SJSA1 (cell line): ENCODE measurements at regions not wholly inside any gene's neighbourhood (a gene's known extent, or its start where the extent isn't known, plus 50 kb on each side); places are given as distances from the start of the nearest gene placed in this dataset.

Experiments used
- DNase-seq, 2 experiments: peaks; one replicate each; pipeline ENCODE4 v3.0.0-alpha.2; 2015 to 2020; ENCODE audit warnings: low spot score in 2 of 2, low read depth in 1 of 2
- H3K27ac ChIP-seq: fragments of 250-450 bp; sonication (Bioruptor Pico); 2 replicates; pipeline ENCODE4 v1.5.1; 2020; ENCODE audit warnings: mild to moderate bottlenecking, moderate library complexity
- H3K27me3 ChIP-seq: fragments of 250-450 bp; sonication (Bioruptor Pico); replicated peaks from 2 replicates; pipeline ENCODE4 v1.5.1; 2020; ENCODE audit warnings: mild to moderate bottlenecking, moderate library complexity
- H3K36me3 ChIP-seq: fragments of 250-450 bp; sonication (Bioruptor Pico); 2 replicates; pipeline ENCODE4 v1.5.1; 2020; ENCODE audit warnings: mild to moderate bottlenecking
- H3K4me1 ChIP-seq: fragments of 250-450 bp; sonication (Bioruptor Pico); replicated peaks from 2 replicates; pipeline ENCODE4 v1.6.1; 2021; ENCODE audit warnings: mild to moderate bottlenecking
- H3K4me3 ChIP-seq: fragments of 250-450 bp; sonication (Bioruptor Pico); 2 replicates; pipeline ENCODE4 v1.5.1; 2020; ENCODE audit warnings: mild to moderate bottlenecking
- H3K9me3 ChIP-seq: fragments of 250-450 bp; sonication (Bioruptor Pico); replicated peaks from 2 replicates; pipeline ENCODE4 v1.5.1; 2020; ENCODE audit warnings: mild to moderate bottlenecking

DNA sequence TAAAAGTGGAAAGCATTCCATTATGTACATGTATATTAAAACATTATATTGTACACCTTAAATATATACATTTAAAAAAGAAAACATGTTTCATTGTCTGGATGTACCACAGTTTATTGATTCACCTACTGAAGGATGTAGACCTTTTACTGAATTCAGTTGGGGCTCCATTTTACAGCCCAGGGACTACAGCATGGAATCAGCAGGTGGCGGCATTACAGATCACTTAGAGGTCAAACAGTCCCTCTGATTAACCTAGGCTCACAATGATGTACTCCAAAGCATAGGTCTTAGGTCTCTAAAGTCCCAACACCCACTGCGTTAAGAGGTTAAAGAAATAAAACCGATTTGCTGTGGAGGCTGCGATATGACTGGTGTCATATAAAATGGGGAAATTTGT lies 490.9 kb downstream of the SHISA9 start:
- Histone ChIP-seq H3K27ac (no peak overlapping the region), H3K36me3 (no peaks in the 10 kb centered on the region), H3K27me3 (no peaks in the 10 kb centered on the region), H3K9me3 (peaks cover 2% of the 10 kb centered on the region; the same call in 1 of the 2 replicates), H3K4me1 (no peaks in the 10 kb centered on the region), H3K4me3 (no peak overlapping the region)
- no peak for DNase-seq

DNA sequence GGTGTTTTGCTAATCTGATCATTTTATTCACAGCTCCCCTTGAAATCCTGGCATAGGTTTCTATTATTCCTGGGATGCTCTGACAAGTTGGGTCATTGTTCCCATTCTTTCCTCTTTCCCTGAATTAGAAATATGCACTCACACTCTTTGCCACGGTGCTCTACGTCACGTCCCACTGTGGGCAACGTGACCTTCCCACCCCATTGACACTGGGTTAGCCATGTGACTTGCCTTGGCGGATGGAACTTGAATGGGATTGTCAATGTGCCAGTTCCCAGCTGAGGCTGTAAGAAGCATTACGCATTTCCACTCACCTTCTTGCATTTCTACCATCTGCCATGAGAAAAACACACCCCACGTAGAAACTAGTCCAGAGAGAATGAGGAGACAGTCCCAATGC lies 492.4 kb downstream of the SHISA9 start:
- H3K27ac ChIP-seq: no peak overlapping the region
- no peaks in the 10 kb centered on the region for H3K4me1 ChIP-seq
- no peak overlapping the region for H3K4me3 ChIP-seq
- H3K36me3 ChIP-seq: no peaks in the 10 kb centered on the region
- H3K27me3 ChIP-seq: no peaks in the 10 kb centered on the region
- DNase-seq: no peak
- H3K9me3 ChIP-seq: peaks cover 2% of the 10 kb centered on the region; the same call in 1 of the 2 replicates

DNA sequence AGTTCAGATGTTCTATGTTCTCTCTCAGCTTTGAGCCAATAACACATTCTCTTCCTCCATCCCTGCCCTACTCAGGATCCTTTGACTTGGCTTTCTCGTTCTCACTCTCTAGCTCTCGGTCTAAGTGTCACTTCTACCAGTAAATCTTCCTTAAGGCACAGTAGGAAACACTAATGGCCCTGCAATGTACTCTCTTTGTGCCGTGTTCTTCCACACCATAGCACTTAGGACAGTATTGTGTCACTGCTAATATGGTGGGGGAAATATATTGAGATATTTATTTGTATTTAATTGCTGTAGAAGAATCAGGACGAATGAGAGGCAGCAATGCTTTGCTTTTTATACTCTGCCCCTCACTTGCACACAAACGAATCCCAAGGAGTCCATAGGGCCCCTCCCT lies 493.1 kb downstream of the SHISA9 start:
- no peaks in the 10 kb centered on the region for H3K27me3 ChIP-seq
- no peak for DNase-seq
- H3K4me3 ChIP-seq: no peak overlapping the region
- no peaks in the 10 kb centered on the region for H3K4me1 ChIP-seq
- peaks cover 2% of the 10 kb centered on the region; the same call in 1 of the 2 replicates for H3K9me3 ChIP-seq
- no peaks in the 10 kb centered on the region for H3K36me3 ChIP-seq
- no peak overlapping the region for H3K27ac ChIP-seq

DNA sequence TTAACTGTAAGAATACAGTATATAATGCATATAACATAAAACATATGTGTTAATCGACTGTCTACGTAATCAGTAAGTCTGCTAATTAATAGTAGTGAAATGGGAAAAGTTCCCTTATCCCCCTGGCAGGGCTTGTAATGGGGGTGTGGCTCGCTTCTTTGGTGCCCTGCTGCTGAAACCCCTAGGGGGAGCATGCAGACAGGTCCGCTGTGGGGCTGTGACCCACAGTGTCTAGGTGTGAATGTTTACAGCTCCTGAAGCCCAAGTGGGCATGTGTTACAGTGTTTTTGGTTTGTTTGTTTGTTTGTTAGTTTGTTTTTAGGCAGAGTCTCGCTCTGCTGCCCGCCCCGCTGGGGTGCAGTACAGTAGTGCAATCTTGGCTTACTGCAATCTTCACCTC lies 495.7 kb downstream of the SHISA9 start:
- no peak overlapping the region for H3K27ac ChIP-seq
- peaks cover 2% of the 10 kb centered on the region; the same call in 1 of the 2 replicates for H3K9me3 ChIP-seq
- H3K27me3 ChIP-seq: no peaks in the 10 kb centered on the region
- no peaks in the 10 kb centered on the region for H3K36me3 ChIP-seq
- no peak overlapping the region for H3K4me3 ChIP-seq
- no peaks in the 10 kb centered on the region for H3K4me1 ChIP-seq
- DNase-seq: no peak

DNA sequence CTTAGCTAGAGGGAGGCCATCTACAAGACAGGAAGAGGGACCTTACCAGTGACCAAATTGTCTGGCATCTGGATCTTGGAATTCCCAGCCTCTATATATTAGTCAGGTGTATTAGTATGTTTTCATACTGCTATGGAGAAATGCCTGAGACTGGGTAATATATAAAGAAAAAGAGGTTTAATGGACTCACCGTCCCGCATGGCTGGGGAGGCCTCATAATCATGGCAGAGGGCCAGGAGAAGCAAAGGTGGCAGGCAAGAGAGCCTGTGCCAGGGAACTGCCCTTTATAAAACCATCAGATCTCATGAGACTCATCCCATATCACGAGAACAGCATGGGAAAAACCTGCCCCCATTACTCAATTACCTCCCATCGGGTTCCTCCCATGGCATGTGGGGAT lies 500.2 kb downstream of the SHISA9 start:
- H3K27ac ChIP-seq: no peak overlapping the region
- no peaks in the 10 kb centered on the region for H3K4me1 ChIP-seq
- H3K4me3 ChIP-seq: no peak overlapping the region
- H3K9me3 ChIP-seq: no peaks in the 10 kb centered on the region
- no peaks in the 10 kb centered on the region for H3K27me3 ChIP-seq
- no peaks in the 10 kb centered on the region for H3K36me3 ChIP-seq
- no peak for DNase-seq

DNA sequence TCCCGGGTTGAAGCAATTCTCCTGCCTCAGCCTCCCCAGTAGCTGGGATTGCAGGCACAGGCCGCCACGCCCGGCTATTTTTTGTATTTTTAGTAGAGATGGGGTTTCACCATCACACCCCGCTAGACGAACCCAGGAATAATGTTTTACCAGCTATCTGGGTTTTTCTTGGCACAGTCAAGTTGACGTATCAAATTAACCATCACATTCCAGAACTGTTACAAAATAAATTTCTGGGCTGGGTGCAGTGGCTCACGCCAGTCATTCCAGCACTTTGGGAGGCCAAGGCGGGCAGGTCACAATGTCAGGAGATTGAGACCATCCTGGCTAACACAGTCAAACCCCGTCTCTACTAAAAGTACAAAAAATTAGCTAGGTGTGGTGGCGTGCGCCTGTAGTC lies 501.2 kb downstream of the SHISA9 start:
- Histone ChIP-seq H3K4me1 (no peaks in the 10 kb centered on the region), H3K9me3 (no peaks in the 10 kb centered on the region), H3K27ac (no peak overlapping the region), H3K4me3 (no peak overlapping the region), H3K36me3 (no peaks in the 10 kb centered on the region), H3K27me3 (no peaks in the 10 kb centered on the region)
- no peak for DNase-seq

DNA sequence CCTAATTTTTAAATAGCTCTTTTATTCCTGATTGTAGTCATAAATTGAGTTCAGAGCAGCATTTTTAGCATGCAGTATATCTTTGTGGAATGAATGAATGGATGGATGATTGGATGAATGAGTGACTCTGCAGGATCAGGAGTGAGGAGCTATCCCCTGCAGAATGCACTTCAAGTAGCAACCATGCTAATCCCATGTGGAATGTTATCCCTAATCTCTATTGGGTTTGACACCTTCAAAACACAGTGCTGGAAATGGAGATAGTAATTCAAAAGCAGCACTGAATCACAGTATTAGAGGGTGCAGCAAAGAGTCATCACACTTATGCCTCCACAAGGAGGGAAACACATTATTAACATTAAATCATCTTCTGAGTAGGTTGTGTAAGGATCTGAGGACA lies 501.9 kb downstream of the SHISA9 start:
- Histone ChIP-seq H3K27ac (no peak overlapping the region), H3K27me3 (no peaks in the 10 kb centered on the region), H3K36me3 (no peaks in the 10 kb centered on the region), H3K4me3 (no peak overlapping the region), H3K9me3 (no peaks in the 10 kb centered on the region), H3K4me1 (no peaks in the 10 kb centered on the region)
- no peak for DNase-seq

DNA sequence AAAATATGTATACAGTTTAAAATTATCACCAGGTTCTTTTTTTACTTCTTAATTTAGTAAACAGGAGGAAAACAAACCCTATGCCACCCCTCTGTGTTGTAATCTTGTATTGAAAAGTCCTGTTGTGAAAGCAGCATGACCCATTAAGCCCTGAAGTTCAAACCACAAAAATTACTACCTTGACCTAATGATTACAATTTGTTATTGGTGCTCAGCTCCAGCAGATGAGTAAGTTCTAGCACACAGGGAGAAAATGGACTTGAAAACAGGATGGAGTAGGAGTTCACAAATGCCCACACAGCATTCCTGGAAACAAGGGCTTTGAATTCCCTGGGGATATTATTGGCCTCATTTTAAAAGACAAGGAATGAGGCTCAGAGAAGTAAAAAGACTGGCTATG lies 505.8 kb upstream of the ERCC4 start:
- H3K27ac ChIP-seq: no peak overlapping the region
- H3K4me3 ChIP-seq: no peak overlapping the region
- no peaks in the 10 kb centered on the region for H3K9me3 ChIP-seq
- no peaks in the 10 kb centered on the region for H3K27me3 ChIP-seq
- no peaks in the 10 kb centered on the region for H3K36me3 ChIP-seq
- DNase-seq: no peak
- no peaks in the 10 kb centered on the region for H3K4me1 ChIP-seq

DNA sequence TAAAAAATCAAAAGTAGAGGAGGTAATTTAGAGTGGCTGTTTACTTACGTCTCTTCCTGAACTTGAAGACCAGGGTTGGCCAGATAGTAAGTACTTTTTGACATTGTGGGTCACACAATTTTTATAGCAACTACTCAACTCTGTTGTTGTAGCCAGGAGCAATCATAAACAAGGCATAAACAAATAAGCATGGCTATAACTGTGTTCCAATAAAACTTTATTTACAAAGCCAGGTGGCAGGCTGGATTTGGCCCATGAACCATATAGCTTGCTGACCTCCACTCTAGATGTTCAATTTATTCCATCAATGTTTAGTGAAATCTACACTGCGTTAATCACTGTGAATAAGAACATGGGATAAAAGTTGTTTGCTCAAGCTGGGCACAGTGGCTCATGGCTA lies 500.4 kb upstream of the ERCC4 start:
- Histone ChIP-seq H3K27ac (no peak overlapping the region), H3K9me3 (no peaks in the 10 kb centered on the region), H3K4me3 (no peak overlapping the region), H3K4me1 (no peaks in the 10 kb centered on the region), H3K27me3 (no peaks in the 10 kb centered on the region), H3K36me3 (no peaks in the 10 kb centered on the region)
- DNase-seq: no peak

DNA sequence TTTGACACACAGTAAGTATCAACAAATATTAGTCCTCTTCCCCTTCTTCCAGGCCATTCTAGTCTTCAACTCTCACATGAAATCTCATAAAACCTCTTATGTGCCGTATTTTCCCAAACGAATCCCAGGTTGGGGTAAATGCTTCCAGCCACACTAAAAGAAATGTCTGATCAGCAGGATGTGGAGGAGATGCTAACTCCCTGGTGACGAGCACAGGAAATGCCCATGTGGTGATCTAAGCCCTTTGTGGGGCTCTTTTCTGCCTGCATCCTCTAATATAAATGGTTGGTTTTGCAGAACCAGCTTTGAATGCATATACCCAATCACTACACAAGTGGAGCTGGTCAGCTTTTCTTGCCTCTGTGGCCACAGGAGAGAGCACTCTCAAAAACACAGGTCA lies 498.2 kb upstream of the ERCC4 start:
- no peak overlapping the region for H3K27ac ChIP-seq
- H3K36me3 ChIP-seq: no peaks in the 10 kb centered on the region
- H3K27me3 ChIP-seq: no peaks in the 10 kb centered on the region
- H3K4me3 ChIP-seq: no peak overlapping the region
- no peaks in the 10 kb centered on the region for H3K9me3 ChIP-seq
- no peaks in the 10 kb centered on the region for H3K4me1 ChIP-seq
- DNase-seq: no peak

DNA sequence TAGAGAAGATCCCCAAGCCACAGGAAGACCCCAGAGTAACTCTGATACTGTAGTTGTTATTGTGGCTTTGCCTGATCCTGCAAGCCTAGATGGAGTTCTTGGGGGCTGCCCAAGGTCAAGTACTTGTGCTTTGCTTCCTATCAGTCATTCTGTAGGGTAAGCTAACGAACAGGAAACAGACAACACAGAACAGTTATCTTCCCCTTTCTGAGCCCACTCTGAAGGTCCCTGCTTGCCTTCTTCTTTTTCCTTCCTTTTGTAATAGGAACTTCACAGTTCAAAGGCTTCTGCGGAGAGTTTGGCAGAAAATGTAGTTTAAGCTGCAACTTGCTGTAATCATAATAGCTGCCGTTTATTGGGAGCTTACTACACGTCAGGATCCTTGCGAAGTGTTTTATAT lies 494.1 kb upstream of the ERCC4 start:
- DNase-seq: no peak
- H3K4me3 ChIP-seq: no peak overlapping the region
- H3K9me3 ChIP-seq: no peaks in the 10 kb centered on the region
- H3K27ac ChIP-seq: no peak overlapping the region
- H3K36me3 ChIP-seq: no peaks in the 10 kb centered on the region
- no peaks in the 10 kb centered on the region for H3K27me3 ChIP-seq
- no peaks in the 10 kb centered on the region for H3K4me1 ChIP-seq

DNA sequence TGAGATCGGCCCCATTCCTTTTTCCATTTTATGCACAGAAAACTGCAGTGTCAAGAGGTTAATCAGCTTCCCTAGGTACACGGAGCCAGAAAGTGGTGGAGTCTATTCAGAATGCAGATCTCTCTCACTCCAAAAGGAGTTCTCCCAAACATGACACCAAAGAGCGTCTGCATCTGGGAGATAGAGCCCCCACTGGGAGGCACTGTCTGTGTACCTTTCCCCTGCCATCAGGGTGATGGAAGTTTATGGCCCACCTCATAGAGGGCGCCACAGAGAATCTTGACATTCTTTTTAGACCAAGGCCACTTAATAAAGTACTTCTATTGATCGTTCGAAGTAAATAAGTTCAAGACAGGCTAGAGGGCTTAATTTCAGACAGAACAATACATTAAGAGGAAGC lies 493.7 kb upstream of the ERCC4 start:
- DNase-seq: no peak
- Histone ChIP-seq H3K27me3 (no peaks in the 10 kb centered on the region), H3K4me3 (no peak overlapping the region), H3K9me3 (no peaks in the 10 kb centered on the region), H3K27ac (no peak overlapping the region), H3K4me1 (no peaks in the 10 kb centered on the region), H3K36me3 (no peaks in the 10 kb centered on the region)

DNA sequence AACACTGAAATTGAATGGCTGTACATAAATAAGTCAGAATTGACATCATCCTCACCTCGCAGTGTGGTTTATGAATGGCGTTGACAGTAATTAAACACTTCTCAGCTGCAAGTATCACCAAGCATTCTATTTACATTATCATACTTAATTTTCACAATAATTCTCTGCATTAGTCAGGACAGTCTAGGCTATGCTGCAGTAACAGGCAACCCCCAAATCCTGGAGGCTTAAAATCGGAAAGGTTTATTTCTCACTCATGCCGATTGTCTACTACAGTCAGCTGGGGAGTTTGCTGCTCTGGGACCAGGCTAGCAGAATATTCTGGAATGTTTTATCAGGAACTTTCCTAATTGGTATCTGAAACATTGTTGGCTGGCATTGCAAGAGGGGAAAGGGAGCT lies 493.2 kb upstream of the ERCC4 start:
- no peaks in the 10 kb centered on the region for H3K27me3 ChIP-seq
- no peaks in the 10 kb centered on the region for H3K36me3 ChIP-seq
- no peak overlapping the region for H3K27ac ChIP-seq
- H3K4me3 ChIP-seq: no peak overlapping the region
- H3K4me1 ChIP-seq: no peaks in the 10 kb centered on the region
- H3K9me3 ChIP-seq: no peaks in the 10 kb centered on the region
- no peak for DNase-seq

DNA sequence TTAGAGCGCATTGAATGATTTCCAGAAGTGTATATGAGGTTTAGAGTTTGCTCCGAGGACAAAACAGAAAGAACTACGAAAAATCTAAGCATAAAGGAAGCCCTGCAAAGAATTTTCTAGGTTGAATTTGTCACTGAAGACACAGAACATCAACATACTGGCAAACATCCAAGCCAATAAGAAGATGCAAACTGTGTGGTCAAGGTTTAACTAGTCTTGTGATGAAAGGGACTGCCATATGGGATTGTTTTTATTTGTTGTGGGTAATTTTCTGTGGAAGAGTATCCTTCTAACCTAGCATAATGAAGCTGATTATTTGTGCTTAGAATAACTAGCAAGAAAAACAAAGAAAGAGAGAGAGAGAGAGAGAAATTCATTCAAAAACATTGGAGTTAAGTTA lies 492.0 kb upstream of the ERCC4 start:
- Histone ChIP-seq H3K36me3 (no peaks in the 10 kb centered on the region), H3K4me3 (no peak overlapping the region), H3K9me3 (no peaks in the 10 kb centered on the region), H3K27ac (no peak overlapping the region), H3K4me1 (no peaks in the 10 kb centered on the region), H3K27me3 (no peaks in the 10 kb centered on the region)
- DNase-seq: no peak

DNA sequence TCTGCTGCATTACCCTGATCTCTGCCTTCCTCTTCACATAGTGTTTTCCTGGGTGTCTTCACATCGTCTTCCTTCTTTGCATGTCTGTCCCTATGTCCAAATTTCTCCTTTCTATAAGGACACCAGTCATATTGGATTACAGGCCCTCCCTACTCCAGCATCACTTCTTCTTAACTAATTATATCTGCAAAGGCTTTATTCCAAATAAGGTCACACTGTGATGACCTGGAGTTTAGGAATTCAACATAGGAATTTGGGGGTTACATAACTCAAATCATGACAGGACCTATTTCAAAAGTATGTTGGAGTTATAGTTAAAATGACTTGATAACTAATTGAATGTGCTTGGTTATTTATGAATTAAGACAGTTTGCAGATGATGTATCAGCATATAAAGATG lies 490.5 kb upstream of the ERCC4 start:
- no peak for DNase-seq
- Histone ChIP-seq H3K4me3 (no peak overlapping the region), H3K4me1 (no peaks in the 10 kb centered on the region), H3K9me3 (no peaks in the 10 kb centered on the region), H3K27me3 (no peaks in the 10 kb centered on the region), H3K27ac (no peak overlapping the region), H3K36me3 (no peaks in the 10 kb centered on the region)
